NCI-H82 (cell line): ENCODE measurements at regions not wholly inside any gene's neighbourhood (a gene's known extent, or its start where the extent isn't known, plus 50 kb on each side); places are given as distances from the start of the nearest gene placed in this dataset.

Experiments used
- DNase-seq: peaks from one replicate; lab custom pipeline; 2025; lab: John Stamatoyannopoulos, UW

GRCh38 chr13:40116008-40116407 lies 460.5 kb downstream of the COG6 start:
- no peak for DNase-seq

- no peak for DNase-seq
Measured at GRCh38 chr13:40118337-40118736, 462.9 kb downstream of the COG6 start.

GRCh38 chr13:40119852-40120251 lies 464.4 kb downstream of the COG6 start:
- DNase-seq, result no peak

- DNase-seq, result no peak
Measured at GRCh38 chr13:40120288-40120687, 464.8 kb downstream of the COG6 start.

- DNase-seq, result no peak
Measured at GRCh38 chr13:40120781-40121180, 465.3 kb downstream of the COG6 start.

GRCh38 chr13:40121722-40122121 lies 466.3 kb downstream of the COG6 start:
- DNase-seq, result peak; percentile 20

- peak; percentile 40 for DNase-seq
Measured at GRCh38 chr13:40123962-40124632, 468.6 kb downstream of the COG6 start.

- DNase-seq, result no peak
Measured at GRCh38 chr13:40124633-40125015, 469.2 kb downstream of the COG6 start.

- DNase-seq, result no peak
Measured at GRCh38 chr13:40125336-40125735, 469.9 kb downstream of the COG6 start.

GRCh38 chr13:40126306-40127085 lies 471.0 kb downstream of the COG6 start:
- DNase-seq, result no peak

- DNase-seq, result no peak
Measured at GRCh38 chr13:40127476-40127875, 472.0 kb downstream of the COG6 start.

- DNase-seq, result no peak
Measured at GRCh38 chr13:40127925-40128324, 472.5 kb downstream of the COG6 start.

GRCh38 chr13:40129467-40129866 lies 474.0 kb downstream of the COG6 start:
- DNase-seq, result no peak

- no peak for DNase-seq
Measured at GRCh38 chr13:40130871-40131636, 475.6 kb downstream of the COG6 start.

- DNase-seq, result no peak
Measured at GRCh38 chr13:40132249-40132648, 476.8 kb downstream of the COG6 start.

GRCh38 chr13:40136896-40137295 lies 481.4 kb downstream of the COG6 start:
- DNase-seq, result no peak

GRCh38 chr13:40137400-40137799 lies 481.9 kb downstream of the COG6 start:
- DNase-seq, result no peak

- no peak for DNase-seq
Measured at GRCh38 chr13:40139896-40140520, 484.5 kb downstream of the COG6 start.

- no peak for DNase-seq
Measured at GRCh38 chr13:40141859-40142555, 486.5 kb downstream of the COG6 start.

- no peak for DNase-seq
Measured at GRCh38 chr13:40143106-40143505, 487.6 kb downstream of the COG6 start.

GRCh38 chr13:40143559-40143958 lies 488.1 kb downstream of the COG6 start:
- no peak for DNase-seq

GRCh38 chr13:40145139-40145538 lies 489.7 kb downstream of the COG6 start:
- no peak for DNase-seq
